IMR-90 (cell line): ENCODE measurements at regions not wholly inside any gene's neighbourhood (a gene's known extent, or its start where the extent isn't known, plus 50 kb on each side); places are given as distances from the start of the nearest gene placed in this dataset.

Experiments
- ATAC-seq: fragments of 200-7000 bp; cut with Tn5 transposase; 2 replicates; pipeline ENCODE4 v1.9.1; 2020; ENCODE audit warnings: low read depth, mild to moderate bottlenecking, moderate library complexity
- BruUV-seq: library from RNA; stranded (reverse); fragments of 400-500 nt; replicated peaks from 2 replicates; lab custom pipeline; 2021; lab: Mats Ljungman, UMichigan
- CTCF ChIA-PET: fragments of 300-600 bp; formaldehyde crosslinking; extraction: SDS; loops from one replicate; lab custom pipeline; 2021; ENCODE audit warnings: antibody characterized with exemption; lab: Yijun Ruan, JAX
- POLR2A ChIA-PET: fragments of 300-600 bp; sonication (Branson Sonifier 250); formaldehyde crosslinking; loops from one replicate; lab custom pipeline; 2022; ENCODE audit warnings: antibody characterized with exemption; ENCODE audit not compliant: unreplicated experiment; lab: Charles Lee
- DNase-seq: peaks from one replicate; pipeline ENCODE4 v3.0.0; 2013
- H2AFZ ChIP-seq: replicated peaks from 2 replicates; pipeline ENCODE3; 2013; ENCODE audit warnings: low read length, mild to moderate bottlenecking; ENCODE audit not compliant: poor library complexity
- H2AK5ac ChIP-seq: 2 replicates; pipeline ENCODE4 v1.6.1; 2013; ENCODE audit warnings: low read depth, low read length, inconsistent platforms
- H2AK9ac ChIP-seq: replicated peaks from 2 replicates; pipeline ENCODE3; 2013; ENCODE audit warnings: mild to moderate bottlenecking, low read depth, low read length, moderate library complexity; ENCODE audit not compliant: poor library complexity
- H2BK120ac ChIP-seq: 2 replicates; pipeline ENCODE4 v1.6.1; 2013; ENCODE audit warnings: low read depth, low read length, inconsistent platforms
- H2BK15ac ChIP-seq: 3 replicates; pipeline ENCODE4 v1.6.1; 2013; ENCODE audit warnings: low read depth, low read length, inconsistent platforms
- H2BK20ac ChIP-seq: 2 replicates; pipeline ENCODE4 v1.6.1; 2013; ENCODE audit warnings: low read depth, mild to moderate bottlenecking, inconsistent platforms, low read length, moderate library complexity
- H2BK5ac ChIP-seq: 2 replicates; pipeline ENCODE4 v1.6.1; 2013; ENCODE audit warnings: mild to moderate bottlenecking, low read depth, low read length, inconsistent platforms; ENCODE audit not compliant: poor library complexity, severe bottlenecking
- H3K14ac ChIP-seq: replicated peaks from 2 replicates; pipeline ENCODE4 v1.6.1; 2013; ENCODE audit warnings: low read depth, low read length, inconsistent platforms
- H3K18ac ChIP-seq: 2 replicates; pipeline ENCODE4 v1.6.1; 2013; ENCODE audit warnings: low read depth, low read length, control low read depth
- H3K23ac ChIP-seq: 2 replicates; pipeline ENCODE4 v1.6.1; 2013; ENCODE audit warnings: low read depth, low read length, inconsistent platforms
- H3K27ac ChIP-seq: 2 replicates; pipeline ENCODE4 v1.5.1; 2013; ENCODE audit warnings: mild to moderate bottlenecking, control low read depth, low read length; ENCODE audit not compliant: insufficient read depth
- H3K27me3 ChIP-seq: 2 replicates; pipeline ENCODE4 v1.6.1; 2013; ENCODE audit warnings: low read length; ENCODE audit not compliant: control insufficient read depth, insufficient read depth
- H3K36me3 ChIP-seq: 2 replicates; pipeline ENCODE4 v1.6.1; 2013; ENCODE audit warnings: low read length, mixed read lengths; ENCODE audit not compliant: control insufficient read depth, insufficient read depth
- H3K4ac ChIP-seq: 2 replicates; pipeline ENCODE4 v1.6.1; 2013; ENCODE audit warnings: low read depth, low read length, inconsistent platforms
- H3K4me1 ChIP-seq: 2 replicates; pipeline ENCODE4 v1.6.1; 2013; ENCODE audit warnings: low read length, mixed read lengths; ENCODE audit not compliant: control insufficient read depth, insufficient read depth
- H3K4me2 ChIP-seq: 2 replicates; pipeline ENCODE4 v1.6.1; 2013; ENCODE audit warnings: low read depth, mild to moderate bottlenecking, control low read depth, low read length, moderate library complexity
- H3K4me3 ChIP-seq: 2 replicates; pipeline ENCODE4 v1.5.1; 2013; ENCODE audit warnings: low read depth, mild to moderate bottlenecking, control low read depth, low read length, moderate library complexity; ENCODE audit not compliant: insufficient read depth
- H3K56ac ChIP-seq: 2 replicates; pipeline ENCODE4 v1.6.1; 2013; ENCODE audit warnings: low read length, inconsistent platforms; ENCODE audit not compliant: insufficient read depth; ENCODE audit errors: extremely low read depth
- H3K79me1 ChIP-seq, 2 experiments: 2 replicates each; pipeline ENCODE4 v1.6.1; 2013; ENCODE audit warnings: low read length in 2 of 2, inconsistent platforms in 1 of 2, low read depth in 1 of 2
- H3K9ac ChIP-seq: 2 replicates; pipeline ENCODE4 v1.6.1; 2013; ENCODE audit warnings: low read depth, low read length, control low read depth
- H3K9me1 ChIP-seq: 2 replicates; pipeline ENCODE4 v1.6.1; 2013; ENCODE audit warnings: low read length, inconsistent platforms; ENCODE audit not compliant: insufficient read depth
- H3K9me3 ChIP-seq: 2 replicates; pipeline ENCODE4 v1.6.1; 2013; ENCODE audit warnings: low read length; ENCODE audit not compliant: control insufficient read depth, insufficient read depth
- H4K20me1 ChIP-seq: 2 replicates; pipeline ENCODE4 v1.6.1; 2013; ENCODE audit warnings: low read length, inconsistent platforms; ENCODE audit not compliant: insufficient read depth
- H4K5ac ChIP-seq: 2 replicates; pipeline ENCODE4 v1.6.1; 2013; ENCODE audit warnings: mild to moderate bottlenecking, low read depth, low read length, control low read depth
- H4K8ac ChIP-seq, 2 experiments: 2 replicates each; pipeline ENCODE4 v1.6.1; 2013; ENCODE audit warnings: low read depth in 2 of 2, low read length in 2 of 2, control low read depth in 1 of 2, inconsistent platforms in 1 of 2
- H4K91ac ChIP-seq: 2 replicates; pipeline ENCODE4 v1.6.1; 2013; ENCODE audit warnings: low read depth, low read length, inconsistent platforms; ENCODE audit not compliant: insufficient read depth
- BHLHE40 ChIP-seq: fragments of 150-350 bp; IDR thresholded peaks from 2 replicates; pipeline ENCODE4 v1.6.1; 2016; ENCODE audit warnings: mild to moderate bottlenecking, low read depth, low read length
- CHD1 ChIP-seq: IDR thresholded peaks from 2 replicates; pipeline ENCODE4 v1.6.1; 2012; ENCODE audit warnings: low read depth, low read length, improper control_type of control experiment
- ELK1 ChIP-seq: fragments of 150-350 bp; IDR thresholded peaks from 2 replicates; pipeline ENCODE4 v1.6.1; 2016; ENCODE audit warnings: low read depth, mild to moderate bottlenecking, low read length, moderate library complexity, borderline replicate concordance
- FOS ChIP-seq: fragments of 150-350 bp; IDR thresholded peaks from 2 replicates; pipeline ENCODE4 v1.6.1; 2016; ENCODE audit warnings: low read depth, low read length
- POLR2A ChIP-seq: IDR thresholded peaks from 2 replicates; pipeline ENCODE4 v1.6.1; 2012; ENCODE audit warnings: mild to moderate bottlenecking, low read depth, low read length
- RFX5 ChIP-seq: IDR thresholded peaks from 2 replicates; pipeline ENCODE4 v1.8.0; 2012; ENCODE audit warnings: low read depth, mild to moderate bottlenecking, low read length, moderate library complexity
- WGBS, 2 experiments: methylation state at CpG; one replicate each; pipeline versions ENCODE4 v1.1.5 to v1.1.7; 2013; ENCODE audit warnings: missing lambda C conversion rate in 2 of 2; ENCODE audit not compliant: insufficient read length in 1 of 2; ENCODE audit errors: extremely low coverage in 2 of 2; 5-methylcytosine and 5-hydroxymethylcytosine counted together
- dilution Hi-C: fragments of 300-500 bp; cut with HindIII; formaldehyde crosslinking; loops from one replicate; pipeline ENCODE4 v1.14.3; 2018; ENCODE audit warnings: low sequenced_read_pairs; ENCODE audit not compliant: unreplicated experiment
- in situ Hi-C: fragments of 300-500 bp; cut with MboI; formaldehyde crosslinking; loops from 3 replicates; pipeline ENCODE4 v1.14.3; 2019; ENCODE audit warnings: low sequenced_read_pairs, inconsistent platforms, mixed read lengths
- intact Hi-C: fragments of 100-400 bp; cut with micrococcal nuclease; formaldehyde crosslinking; loops from 2 replicates; pipeline ENCODE4 v1.10.0; 2022

- Histone ChIP-seq H3K27ac (no peak overlapping the region), H3K18ac (no peak overlapping the region), H3K23ac (no peak overlapping the region), H3K9ac (no peak overlapping the region), H3K27me3 (no peaks in the 10 kb centered on the region), H2AFZ (no peak overlapping the region), H3K4me2 (no peak overlapping the region), H2BK20ac (no peak overlapping the region), H4K5ac (no peak overlapping the region), H3K9me1 (no peaks in the 10 kb centered on the region), H3K4ac (no peak overlapping the region), H3K79me1 (no peaks in the 10 kb centered on the region), H2BK120ac (no peak overlapping the region), H3K4me1 (no peaks in the 10 kb centered on the region), H2BK15ac (no peak overlapping the region), H3K9me3 (peaks cover 4% of the 10 kb centered on the region; the same call in 1 of the 2 replicates), H3K14ac (no peak overlapping the region), H4K8ac (no peak overlapping the region), H4K91ac (no peak overlapping the region), H4K20me1 (no peaks in the 10 kb centered on the region), H2AK9ac (no peak overlapping the region), H3K56ac (no peak overlapping the region), H2AK5ac (no peak overlapping the region), H3K4me3 (no peak overlapping the region), H3K36me3 (no peaks in the 10 kb centered on the region), H2BK5ac (no peak overlapping the region)
- dilution Hi-C loops (no loop called here), in situ Hi-C loops (no loop called here), intact Hi-C loops (no loop called here)
- ChIA-PET POLR2A (no interaction called here), CTCF (no interaction called here)
- ATAC-seq (no peak), DNase-seq (no peak)
- 63% methylated on average over 4 of the region's 13 CpGs; no CpG with 5 or more reads in 1 of the 2 experiments for WGBS, 2 experiments
- no peak for TF ChIP-seq RFX5
- no peak for TF ChIP-seq BHLHE40
- TF ChIP-seq FOS = no peak
- TF ChIP-seq ELK1 = no peak
- no peak for TF ChIP-seq POLR2A
- no peak for TF ChIP-seq CHD1
- no TSS peak for BruUV-seq
Observed at GRCh38 chr6:66655420-66655819, 948.4 kb upstream of the EYS start.
